ENCODE measurements at regions not wholly inside any gene's neighbourhood (a gene's known extent, or its start where the extent isn't known, plus 50 kb on each side); places are given as distances from the start of the nearest gene placed in this dataset.

- no peak for TF ChIP-seq EZH2 (IDR thresholded peaks at IDR 0.05; ENCODE audit: low read length, missing control alignments)
- TF ChIP-seq CTCF (conservative IDR thresholded peaks at IDR 0.05 in 1 of 2, IDR thresholded peaks at IDR 0.05 in 1 of 2; ENCODE audit: low read depth in 1 of 2, low read length in 2 of 2), result no peak
These were observed 280.9 kb downstream of the ARAP2 start for GRCh38 chr4:35963383-35963782.

Data from fibroblast of lung (primary cell).